22Rv1 (cell line): ENCODE measurements at regions not wholly inside any gene's neighbourhood (a gene's known extent, or its start where the extent isn't known, plus 50 kb on each side); places are given as distances from the start of the nearest gene placed in this dataset.

ENCODE experiments used
- ZFX ChIP-seq: fragments of 450-650 bp; IDR thresholded peaks from 2 replicates; pipeline ENCODE4 v1.6.1; 2017; ENCODE audit warnings: antibody characterized with exemption, borderline replicate concordance
- TF ChIP-seq, protein P1 (sequence below): fragments of 450-650 bp; IDR thresholded peaks from 2 replicates; pipeline ENCODE4 v1.5.1; 2017; ENCODE audit warnings: mild to moderate bottlenecking

DNA sequence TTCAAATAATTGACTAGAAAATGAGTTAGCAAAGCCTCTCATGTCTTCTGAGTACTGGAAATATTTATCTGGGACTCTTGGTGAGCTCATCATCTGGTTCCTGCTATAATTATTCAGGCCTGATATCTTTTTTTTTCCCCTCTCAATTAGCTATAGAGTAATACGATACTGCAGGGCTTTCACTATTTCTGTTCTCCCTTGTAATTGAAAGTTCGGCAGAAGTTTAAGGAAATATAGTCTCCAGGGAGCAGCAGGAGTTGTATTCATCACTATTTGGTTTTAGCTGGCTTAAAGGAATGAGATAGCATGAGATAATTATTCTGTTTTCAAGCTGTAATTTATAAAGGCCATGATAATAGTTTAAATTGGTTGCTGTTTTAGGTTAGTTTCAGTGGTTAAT lies 378.6 kb upstream of the EPHA5 start:
- TF ChIP-seq, protein P1, sequence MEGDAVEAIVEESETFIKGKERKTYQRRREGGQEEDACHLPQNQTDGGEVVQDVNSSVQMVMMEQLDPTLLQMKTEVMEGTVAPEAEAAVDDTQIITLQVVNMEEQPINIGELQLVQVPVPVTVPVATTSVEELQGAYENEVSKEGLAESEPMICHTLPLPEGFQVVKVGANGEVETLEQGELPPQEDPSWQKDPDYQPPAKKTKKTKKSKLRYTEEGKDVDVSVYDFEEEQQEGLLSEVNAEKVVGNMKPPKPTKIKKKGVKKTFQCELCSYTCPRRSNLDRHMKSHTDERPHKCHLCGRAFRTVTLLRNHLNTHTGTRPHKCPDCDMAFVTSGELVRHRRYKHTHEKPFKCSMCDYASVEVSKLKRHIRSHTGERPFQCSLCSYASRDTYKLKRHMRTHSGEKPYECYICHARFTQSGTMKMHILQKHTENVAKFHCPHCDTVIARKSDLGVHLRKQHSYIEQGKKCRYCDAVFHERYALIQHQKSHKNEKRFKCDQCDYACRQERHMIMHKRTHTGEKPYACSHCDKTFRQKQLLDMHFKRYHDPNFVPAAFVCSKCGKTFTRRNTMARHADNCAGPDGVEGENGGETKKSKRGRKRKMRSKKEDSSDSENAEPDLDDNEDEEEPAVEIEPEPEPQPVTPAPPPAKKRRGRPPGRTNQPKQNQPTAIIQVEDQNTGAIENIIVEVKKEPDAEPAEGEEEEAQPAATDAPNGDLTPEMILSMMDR, result no peak
- TF ChIP-seq ZFX, result no peak
